ENCODE measurements at regions not wholly inside any gene's neighbourhood (a gene's known extent, or its start where the extent isn't known, plus 50 kb on each side); places are given as distances from the start of the nearest gene placed in this dataset.

DNA sequence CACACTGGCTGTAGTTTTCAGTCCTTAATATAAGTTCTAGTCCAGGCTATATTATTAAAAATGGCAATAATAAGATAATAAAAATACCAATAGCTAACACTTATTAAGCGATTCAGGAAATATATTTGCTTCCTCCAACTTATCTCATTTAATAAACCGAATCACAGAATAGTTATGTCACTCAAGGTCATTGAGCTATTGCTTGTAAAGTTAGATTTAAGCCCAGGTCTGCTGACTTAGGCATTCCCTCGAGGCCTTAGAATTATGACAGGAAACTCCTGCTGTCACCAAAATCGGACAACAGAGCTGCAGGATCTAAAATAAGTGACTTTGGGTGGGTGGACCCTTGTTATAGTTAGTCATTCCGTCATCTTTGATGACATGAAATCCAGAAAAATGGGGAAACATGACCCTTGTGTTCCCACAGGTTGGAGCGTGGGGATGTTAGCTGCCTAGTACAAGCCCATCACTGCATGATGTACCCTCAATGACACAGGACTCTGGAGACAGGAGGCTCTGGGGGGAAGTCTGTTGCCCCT is 181.3 kb upstream of the PHYHIPL start:
- no peak overlapping the region for H3K56ac ChIP-seq (ENCODE audit: extremely low read depth, insufficient read depth, low read length)
- no peak overlapping the region for H3K4me2 ChIP-seq (ENCODE audit: low read depth, low read length)
- H3K9me3 ChIP-seq (ENCODE audit: control insufficient read depth, insufficient read depth, low read length): no peaks in the 10 kb centered on the region
- dilution Hi-C loops (cut with HindIII; ENCODE audit: low sequenced_read_pairs, unreplicated experiment) (no loop called here), intact Hi-C loops (cut with micrococcal nuclease) (no loop called here), in situ Hi-C loops (cut with MboI; ENCODE audit: low sequenced_read_pairs) (no loop called here)
- no peak overlapping the region for H3K4me3 ChIP-seq (ENCODE audit: insufficient read depth, low read depth, low read length)
- no peaks in the 10 kb centered on the region for H3K36me3 ChIP-seq (ENCODE audit: control insufficient read depth, insufficient read depth, low read length)
- H3K14ac ChIP-seq (replicated peaks; ENCODE audit: low read depth, low read length): no peak overlapping the region
- H3K27ac ChIP-seq (ENCODE audit: insufficient read depth, low read length): no peak overlapping the region
- no peaks in the 10 kb centered on the region for H3K9me1 ChIP-seq (ENCODE audit: insufficient read depth, low read length)
- ChIA-PET CTCF (interaction anchor here (0.6 kb wide), 1 partner anchor 122 kb away, joined by 3 read pairs; no protein-coding TSS in a partner anchor), POLR2A (ENCODE audit: unreplicated experiment) (no interaction called here)
- H2BK5ac ChIP-seq (ENCODE audit: low read depth, low read length, poor library complexity, severe bottlenecking): no peak overlapping the region
- no peaks in the 10 kb centered on the region for H4K20me1 ChIP-seq (ENCODE audit: insufficient read depth, low read length)
- H4K91ac ChIP-seq (ENCODE audit: insufficient read depth, low read depth, low read length): no peak overlapping the region
- H3K23ac ChIP-seq (ENCODE audit: low read depth, low read length): no peak overlapping the region
- no peak for DNase-seq
- H3K9ac ChIP-seq (ENCODE audit: low read depth, low read length): no peak overlapping the region
- WGBS, 2 experiments (ENCODE audit: extremely low coverage in 2 of 2, insufficient read length in 1 of 2): 20% methylated on average over 1 of the region's 6 CpGs; no CpG with 5 or more reads in 1 of the 2 experiments
- no peak overlapping the region for H4K8ac ChIP-seq (ENCODE audit: low read depth in 2 of 2, low read length in 2 of 2)
- no peaks in the 10 kb centered on the region for H3K4me1 ChIP-seq (ENCODE audit: control insufficient read depth, insufficient read depth, low read length)
- H3K4ac ChIP-seq (ENCODE audit: low read depth, low read length): no peak overlapping the region
- no peak overlapping the region for H2AK5ac ChIP-seq (ENCODE audit: low read depth, low read length)
- TF ChIP-seq MAFK (IDR thresholded peaks at IDR 0.05; ENCODE audit: low read depth, low read length) (no peak), SMC3 (IDR thresholded peaks at IDR 0.05; ENCODE audit: low read depth, low read length) (no peak), NFE2L2 (IDR thresholded peaks at IDR 0.05; ENCODE audit: low read depth, low read length) (no peak), CHD1 (IDR thresholded peaks at IDR 0.05; ENCODE audit: low read depth, low read length) (no peak), RCOR1 (IDR thresholded peaks at IDR 0.05; ENCODE audit: insufficient replicate concordance, low read length) (no peak), MXI1 (IDR thresholded peaks at IDR 0.05; ENCODE audit: borderline replicate concordance, low read depth, low read length) (no peak), BHLHE40 (IDR thresholded peaks at IDR 0.05; ENCODE audit: low read depth, low read length) (no peak), FOS (IDR thresholded peaks at IDR 0.05; ENCODE audit: low read depth, low read length) (no peak), RAD21 (IDR thresholded peaks at IDR 0.05; ENCODE audit: low read length) (no peak), POLR2A (IDR thresholded peaks at IDR 0.05; ENCODE audit: low read depth, low read length) (no peak), RFX5 (IDR thresholded peaks at IDR 0.05; ENCODE audit: low read depth, low read length) (no peak), CEBPB (IDR thresholded peaks at IDR 0.05; ENCODE audit: low read depth, low read length) (no peak), MAZ (IDR thresholded peaks at IDR 0.05; ENCODE audit: borderline replicate concordance, low read depth, low read length) (no peak)
- TF ChIP-seq, protein P1, sequence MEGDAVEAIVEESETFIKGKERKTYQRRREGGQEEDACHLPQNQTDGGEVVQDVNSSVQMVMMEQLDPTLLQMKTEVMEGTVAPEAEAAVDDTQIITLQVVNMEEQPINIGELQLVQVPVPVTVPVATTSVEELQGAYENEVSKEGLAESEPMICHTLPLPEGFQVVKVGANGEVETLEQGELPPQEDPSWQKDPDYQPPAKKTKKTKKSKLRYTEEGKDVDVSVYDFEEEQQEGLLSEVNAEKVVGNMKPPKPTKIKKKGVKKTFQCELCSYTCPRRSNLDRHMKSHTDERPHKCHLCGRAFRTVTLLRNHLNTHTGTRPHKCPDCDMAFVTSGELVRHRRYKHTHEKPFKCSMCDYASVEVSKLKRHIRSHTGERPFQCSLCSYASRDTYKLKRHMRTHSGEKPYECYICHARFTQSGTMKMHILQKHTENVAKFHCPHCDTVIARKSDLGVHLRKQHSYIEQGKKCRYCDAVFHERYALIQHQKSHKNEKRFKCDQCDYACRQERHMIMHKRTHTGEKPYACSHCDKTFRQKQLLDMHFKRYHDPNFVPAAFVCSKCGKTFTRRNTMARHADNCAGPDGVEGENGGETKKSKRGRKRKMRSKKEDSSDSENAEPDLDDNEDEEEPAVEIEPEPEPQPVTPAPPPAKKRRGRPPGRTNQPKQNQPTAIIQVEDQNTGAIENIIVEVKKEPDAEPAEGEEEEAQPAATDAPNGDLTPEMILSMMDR (conservative IDR thresholded peaks at IDR 0.05; ENCODE audit: low read depth, low read length): no peak
- TF ChIP-seq, protein P2, sequence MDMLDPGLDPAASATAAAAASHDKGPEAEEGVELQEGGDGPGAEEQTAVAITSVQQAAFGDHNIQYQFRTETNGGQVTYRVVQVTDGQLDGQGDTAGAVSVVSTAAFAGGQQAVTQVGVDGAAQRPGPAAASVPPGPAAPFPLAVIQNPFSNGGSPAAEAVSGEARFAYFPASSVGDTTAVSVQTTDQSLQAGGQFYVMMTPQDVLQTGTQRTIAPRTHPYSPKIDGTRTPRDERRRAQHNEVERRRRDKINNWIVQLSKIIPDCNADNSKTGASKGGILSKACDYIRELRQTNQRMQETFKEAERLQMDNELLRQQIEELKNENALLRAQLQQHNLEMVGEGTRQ (IDR thresholded peaks at IDR 0.05; ENCODE audit: low read depth, low read length): no peak
- TF ChIP-seq, protein P3, sequence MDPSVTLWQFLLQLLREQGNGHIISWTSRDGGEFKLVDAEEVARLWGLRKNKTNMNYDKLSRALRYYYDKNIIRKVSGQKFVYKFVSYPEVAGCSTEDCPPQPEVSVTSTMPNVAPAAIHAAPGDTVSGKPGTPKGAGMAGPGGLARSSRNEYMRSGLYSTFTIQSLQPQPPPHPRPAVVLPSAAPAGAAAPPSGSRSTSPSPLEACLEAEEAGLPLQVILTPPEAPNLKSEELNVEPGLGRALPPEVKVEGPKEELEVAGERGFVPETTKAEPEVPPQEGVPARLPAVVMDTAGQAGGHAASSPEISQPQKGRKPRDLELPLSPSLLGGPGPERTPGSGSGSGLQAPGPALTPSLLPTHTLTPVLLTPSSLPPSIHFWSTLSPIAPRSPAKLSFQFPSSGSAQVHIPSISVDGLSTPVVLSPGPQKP (IDR thresholded peaks at IDR 0.05; ENCODE audit: borderline replicate concordance, low read depth, low read length): no peak
- H3K27me3 ChIP-seq (ENCODE audit: control insufficient read depth, insufficient read depth, low read length): peaks cover 2% of the 10 kb centered on the region
- no peak overlapping the region for H2AFZ ChIP-seq (replicated peaks; ENCODE audit: low read length, poor library complexity)
- no peak overlapping the region for H2BK20ac ChIP-seq (ENCODE audit: low read depth, low read length)
- H4K5ac ChIP-seq (ENCODE audit: low read depth, low read length): no peak overlapping the region
- ATAC-seq (ENCODE audit: low read depth): no peak
- H2AK9ac ChIP-seq (replicated peaks; ENCODE audit: low read depth, low read length, poor library complexity): no peak overlapping the region
- H3K79me1 ChIP-seq (ENCODE audit: low read depth in 1 of 2, low read length in 2 of 2): no peaks in the 10 kb centered on the region
- H2BK120ac ChIP-seq (ENCODE audit: low read depth, low read length): no peak overlapping the region
- H3K18ac ChIP-seq (ENCODE audit: low read depth, low read length): no peak overlapping the region
- no peak overlapping the region for H2BK15ac ChIP-seq (ENCODE audit: low read depth, low read length)
- BruUV-seq (replicated peaks): no TSS peak
